ENCODE measurements at regions not wholly inside any gene's neighbourhood (a gene's known extent, or its start where the extent isn't known, plus 50 kb on each side); places are given as distances from the start of the nearest gene placed in this dataset.

DNA sequence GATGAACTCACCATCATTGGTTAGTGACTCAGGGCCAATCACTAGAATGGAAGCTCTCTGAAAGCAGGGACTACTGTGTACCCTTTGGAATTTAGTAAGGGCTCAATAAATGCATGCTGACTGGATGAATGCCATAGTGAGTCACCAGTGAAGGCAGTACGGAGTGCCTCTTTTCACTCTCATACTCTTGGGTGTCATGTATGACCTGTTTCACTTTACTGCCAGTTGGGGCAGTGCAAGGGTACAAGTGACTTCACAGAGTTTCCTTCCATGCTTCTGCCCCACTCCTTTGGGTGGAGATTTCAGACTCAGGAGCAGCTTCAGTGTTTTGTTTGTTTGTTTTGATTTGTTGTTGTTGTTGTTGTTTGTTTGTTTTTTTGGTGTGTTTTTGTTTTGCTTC lies 57.7 kb downstream of the SOX3 start:
- no peak for ATAC-seq
- TF ChIP-seq ESRRG (CRISPR knock-in tag; IDR thresholded peaks at IDR 0.05), result no peak
- TF ChIP-seq TOX (CRISPR knock-in tag; IDR thresholded peaks at IDR 0.05; ENCODE audit: borderline replicate concordance), result no peak
- TF ChIP-seq, protein P1, sequence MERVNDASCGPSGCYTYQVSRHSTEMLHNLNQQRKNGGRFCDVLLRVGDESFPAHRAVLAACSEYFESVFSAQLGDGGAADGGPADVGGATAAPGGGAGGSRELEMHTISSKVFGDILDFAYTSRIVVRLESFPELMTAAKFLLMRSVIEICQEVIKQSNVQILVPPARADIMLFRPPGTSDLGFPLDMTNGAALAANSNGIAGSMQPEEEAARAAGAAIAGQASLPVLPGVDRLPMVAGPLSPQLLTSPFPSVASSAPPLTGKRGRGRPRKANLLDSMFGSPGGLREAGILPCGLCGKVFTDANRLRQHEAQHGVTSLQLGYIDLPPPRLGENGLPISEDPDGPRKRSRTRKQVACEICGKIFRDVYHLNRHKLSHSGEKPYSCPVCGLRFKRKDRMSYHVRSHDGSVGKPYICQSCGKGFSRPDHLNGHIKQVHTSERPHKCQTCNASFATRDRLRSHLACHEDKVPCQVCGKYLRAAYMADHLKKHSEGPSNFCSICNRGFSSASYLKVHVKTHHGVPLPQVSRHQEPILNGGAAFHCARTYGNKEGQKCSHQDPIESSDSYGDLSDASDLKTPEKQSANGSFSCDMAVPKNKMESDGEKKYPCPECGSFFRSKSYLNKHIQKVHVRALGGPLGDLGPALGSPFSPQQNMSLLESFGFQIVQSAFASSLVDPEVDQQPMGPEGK (CRISPR knock-in tag; IDR thresholded peaks at IDR 0.05; ENCODE audit: borderline replicate concordance), result no peak
- no peak for TF ChIP-seq ISL1 (CRISPR knock-in tag; IDR thresholded peaks at IDR 0.05)
- TF ChIP-seq BACH2 (CRISPR knock-in tag; IDR thresholded peaks at IDR 0.05; ENCODE audit: borderline replicate concordance), result no peak
- TF ChIP-seq, protein P2, sequence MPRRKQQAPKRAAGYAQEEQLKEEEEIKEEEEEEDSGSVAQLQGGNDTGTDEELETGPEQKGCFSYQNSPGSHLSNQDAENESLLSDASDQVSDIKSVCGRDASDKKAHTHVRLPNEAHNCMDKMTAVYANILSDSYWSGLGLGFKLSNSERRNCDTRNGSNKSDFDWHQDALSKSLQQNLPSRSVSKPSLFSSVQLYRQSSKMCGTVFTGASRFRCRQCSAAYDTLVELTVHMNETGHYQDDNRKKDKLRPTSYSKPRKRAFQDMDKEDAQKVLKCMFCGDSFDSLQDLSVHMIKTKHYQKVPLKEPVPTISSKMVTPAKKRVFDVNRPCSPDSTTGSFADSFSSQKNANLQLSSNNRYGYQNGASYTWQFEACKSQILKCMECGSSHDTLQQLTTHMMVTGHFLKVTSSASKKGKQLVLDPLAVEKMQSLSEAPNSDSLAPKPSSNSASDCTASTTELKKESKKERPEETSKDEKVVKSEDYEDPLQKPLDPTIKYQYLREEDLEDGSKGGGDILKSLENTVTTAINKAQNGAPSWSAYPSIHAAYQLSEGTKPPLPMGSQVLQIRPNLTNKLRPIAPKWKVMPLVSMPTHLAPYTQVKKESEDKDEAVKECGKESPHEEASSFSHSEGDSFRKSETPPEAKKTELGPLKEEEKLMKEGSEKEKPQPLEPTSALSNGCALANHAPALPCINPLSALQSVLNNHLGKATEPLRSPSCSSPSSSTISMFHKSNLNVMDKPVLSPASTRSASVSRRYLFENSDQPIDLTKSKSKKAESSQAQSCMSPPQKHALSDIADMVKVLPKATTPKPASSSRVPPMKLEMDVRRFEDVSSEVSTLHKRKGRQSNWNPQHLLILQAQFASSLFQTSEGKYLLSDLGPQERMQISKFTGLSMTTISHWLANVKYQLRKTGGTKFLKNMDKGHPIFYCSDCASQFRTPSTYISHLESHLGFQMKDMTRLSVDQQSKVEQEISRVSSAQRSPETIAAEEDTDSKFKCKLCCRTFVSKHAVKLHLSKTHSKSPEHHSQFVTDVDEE (CRISPR knock-in tag; IDR thresholded peaks at IDR 0.05), result no peak
- no peak for TF ChIP-seq ZNF70 (CRISPR knock-in tag; IDR thresholded peaks at IDR 0.05)
- no peak for TF ChIP-seq OSR1 (CRISPR knock-in tag; IDR thresholded peaks at IDR 0.05)
- no peak for TF ChIP-seq SNAI2 (CRISPR knock-in tag; IDR thresholded peaks at IDR 0.05)
- TF ChIP-seq ZFP30 (CRISPR knock-in tag; IDR thresholded peaks at IDR 0.05), result no peak
- TF ChIP-seq ZC3H10 (CRISPR knock-in tag; IDR thresholded peaks at IDR 0.05), result no peak
- TF ChIP-seq GLIS3 (CRISPR knock-in tag; IDR thresholded peaks at IDR 0.05), result no peak

DNA sequence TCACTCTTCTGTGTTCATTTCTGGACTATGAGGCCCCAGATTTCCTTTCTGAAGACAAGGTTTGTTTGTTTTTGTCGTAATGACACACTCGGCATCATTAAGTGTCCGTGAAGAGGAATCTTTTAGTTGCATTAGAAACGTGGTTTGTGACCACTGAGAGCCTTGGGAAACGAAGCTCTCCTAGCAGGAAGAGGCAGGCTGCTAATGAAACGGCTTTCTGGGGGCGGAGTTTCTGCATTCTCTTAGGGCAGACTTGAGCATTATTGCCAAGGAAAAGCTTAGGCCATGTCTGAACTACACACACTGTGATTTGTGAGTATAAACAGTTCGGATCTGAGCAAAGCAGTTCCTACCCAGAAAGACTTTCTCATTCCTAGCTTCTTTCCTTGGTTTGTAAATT lies 64.0 kb downstream of the SOX3 start:
- no peak for ATAC-seq
- no peak for TF ChIP-seq SNAI2 (CRISPR knock-in tag; IDR thresholded peaks at IDR 0.05)
- TF ChIP-seq PPARA (CRISPR knock-in tag; IDR thresholded peaks at IDR 0.05; ENCODE audit: borderline replicate concordance), result no peak
- no peak for TF ChIP-seq OSR1 (CRISPR knock-in tag; IDR thresholded peaks at IDR 0.05)
- no peak for TF ChIP-seq ZC3H10 (CRISPR knock-in tag; IDR thresholded peaks at IDR 0.05)
- no peak for TF ChIP-seq ESRRG (CRISPR knock-in tag; IDR thresholded peaks at IDR 0.05)
- TF ChIP-seq, protein P3, sequence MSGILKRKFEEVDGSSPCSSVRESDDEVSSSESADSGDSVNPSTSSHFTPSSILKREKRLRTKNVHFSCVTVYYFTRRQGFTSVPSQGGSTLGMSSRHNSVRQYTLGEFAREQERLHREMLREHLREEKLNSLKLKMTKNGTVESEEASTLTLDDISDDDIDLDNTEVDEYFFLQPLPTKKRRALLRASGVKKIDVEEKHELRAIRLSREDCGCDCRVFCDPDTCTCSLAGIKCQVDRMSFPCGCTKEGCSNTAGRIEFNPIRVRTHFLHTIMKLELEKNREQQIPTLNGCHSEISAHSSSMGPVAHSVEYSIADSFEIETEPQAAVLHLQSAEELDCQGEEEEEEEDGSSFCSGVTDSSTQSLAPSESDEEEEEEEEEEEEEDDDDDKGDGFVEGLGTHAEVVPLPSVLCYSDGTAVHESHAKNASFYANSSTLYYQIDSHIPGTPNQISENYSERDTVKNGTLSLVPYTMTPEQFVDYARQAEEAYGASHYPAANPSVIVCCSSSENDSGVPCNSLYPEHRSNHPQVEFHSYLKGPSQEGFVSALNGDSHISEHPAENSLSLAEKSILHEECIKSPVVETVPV (CRISPR knock-in tag; IDR thresholded peaks at IDR 0.05), result no peak
- TF ChIP-seq CSDC2 (CRISPR knock-in tag; IDR thresholded peaks at IDR 0.05), result no peak
- TF ChIP-seq ZFP3 (CRISPR knock-in tag; IDR thresholded peaks at IDR 0.05), result no peak
- TF ChIP-seq, protein P2 (CRISPR knock-in tag; IDR thresholded peaks at IDR 0.05), result no peak
- TF ChIP-seq ARNTL (CRISPR knock-in tag; IDR thresholded peaks at IDR 0.05; ENCODE audit: borderline replicate concordance, low read depth), result no peak
- no peak for TF ChIP-seq TCF4 (CRISPR knock-in tag; IDR thresholded peaks at IDR 0.05; ENCODE audit: borderline replicate concordance)
- TF ChIP-seq, protein P4, sequence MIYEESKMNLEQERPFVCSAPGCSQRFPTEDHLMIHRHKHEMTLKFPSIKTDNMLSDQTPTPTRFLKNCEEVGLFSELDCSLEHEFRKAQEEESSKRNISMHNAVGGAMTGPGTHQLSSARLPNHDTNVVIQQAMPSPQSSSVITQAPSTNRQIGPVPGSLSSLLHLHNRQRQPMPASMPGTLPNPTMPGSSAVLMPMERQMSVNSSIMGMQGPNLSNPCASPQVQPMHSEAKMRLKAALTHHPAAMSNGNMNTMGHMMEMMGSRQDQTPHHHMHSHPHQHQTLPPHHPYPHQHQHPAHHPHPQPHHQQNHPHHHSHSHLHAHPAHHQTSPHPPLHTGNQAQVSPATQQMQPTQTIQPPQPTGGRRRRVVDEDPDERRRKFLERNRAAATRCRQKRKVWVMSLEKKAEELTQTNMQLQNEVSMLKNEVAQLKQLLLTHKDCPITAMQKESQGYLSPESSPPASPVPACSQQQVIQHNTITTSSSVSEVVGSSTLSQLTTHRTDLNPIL (CRISPR knock-in tag; IDR thresholded peaks at IDR 0.05; ENCODE audit: low read depth), result no peak
- TF ChIP-seq TOX (CRISPR knock-in tag; IDR thresholded peaks at IDR 0.05; ENCODE audit: borderline replicate concordance), result no peak

DNA sequence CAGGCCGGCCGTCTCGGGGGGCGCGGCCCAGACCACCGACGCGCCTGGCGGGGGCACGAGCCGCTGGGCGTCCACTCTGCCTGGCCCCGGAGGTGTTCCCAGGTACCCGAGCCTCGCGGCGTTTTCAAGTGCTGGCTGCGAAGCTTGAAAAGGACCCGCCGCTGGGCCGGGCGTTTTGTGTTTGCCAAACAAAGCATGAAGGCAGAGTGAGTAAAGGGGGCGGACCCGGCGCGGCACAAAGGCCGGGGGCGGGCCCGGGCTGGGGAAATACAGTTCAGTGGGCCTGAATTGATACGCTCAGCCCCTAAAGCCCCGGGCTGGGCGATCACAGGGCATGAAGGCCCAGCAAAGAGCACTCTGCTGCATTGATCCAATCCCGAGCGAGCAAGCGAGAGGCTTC lies 65.4 kb downstream of the SOX3 start:
- no peak for ATAC-seq
- TF ChIP-seq ZC3H10 (CRISPR knock-in tag; IDR thresholded peaks at IDR 0.05) (no peak), SNAI2 (CRISPR knock-in tag; IDR thresholded peaks at IDR 0.05) (no peak), GLIS3 (CRISPR knock-in tag; IDR thresholded peaks at IDR 0.05) (no peak), RARB (CRISPR knock-in tag; IDR thresholded peaks at IDR 0.05) (no peak), OSR1 (CRISPR knock-in tag; IDR thresholded peaks at IDR 0.05) (no peak), PPARA (CRISPR knock-in tag; IDR thresholded peaks at IDR 0.05; ENCODE audit: borderline replicate concordance) (no peak), BACH2 (CRISPR knock-in tag; IDR thresholded peaks at IDR 0.05; ENCODE audit: borderline replicate concordance) (no peak), ESRRG (CRISPR knock-in tag; IDR thresholded peaks at IDR 0.05) (no peak), CSDC2 (CRISPR knock-in tag; IDR thresholded peaks at IDR 0.05) (no peak), ZNF565 (CRISPR knock-in tag; conservative IDR thresholded peaks at IDR 0.05; ENCODE audit: low read depth) (no peak)
- TF ChIP-seq, protein P5, sequence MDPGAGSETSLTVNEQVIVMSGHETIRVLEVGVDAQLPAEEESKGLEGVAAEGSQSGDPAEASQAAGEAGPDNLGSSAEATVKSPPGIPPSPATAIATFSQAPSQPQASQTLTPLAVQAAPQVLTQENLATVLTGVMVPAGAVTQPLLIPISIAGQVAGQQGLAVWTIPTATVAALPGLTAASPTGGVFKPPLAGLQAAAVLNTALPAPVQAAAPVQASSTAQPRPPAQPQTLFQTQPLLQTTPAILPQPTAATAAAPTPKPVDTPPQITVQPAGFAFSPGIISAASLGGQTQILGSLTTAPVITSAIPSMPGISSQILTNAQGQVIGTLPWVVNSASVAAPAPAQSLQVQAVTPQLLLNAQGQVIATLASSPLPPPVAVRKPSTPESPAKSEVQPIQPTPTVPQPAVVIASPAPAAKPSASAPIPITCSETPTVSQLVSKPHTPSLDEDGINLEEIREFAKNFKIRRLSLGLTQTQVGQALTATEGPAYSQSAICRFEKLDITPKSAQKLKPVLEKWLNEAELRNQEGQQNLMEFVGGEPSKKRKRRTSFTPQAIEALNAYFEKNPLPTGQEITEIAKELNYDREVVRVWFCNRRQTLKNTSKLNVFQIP (CRISPR knock-in tag; IDR thresholded peaks at IDR 0.05; ENCODE audit: borderline replicate concordance, low read depth), result no peak
- TF ChIP-seq, protein P4 (CRISPR knock-in tag; IDR thresholded peaks at IDR 0.05; ENCODE audit: low read depth), result no peak
